Endothelial cell of umbilical vein (primary cell): ENCODE measurements at regions not wholly inside any gene's neighbourhood (a gene's known extent, or its start where the extent isn't known, plus 50 kb on each side); places are given as distances from the start of the nearest gene placed in this dataset.

Experiments
- BruUV-seq: library from RNA; stranded (reverse); fragments of 400-500 nt; replicated peaks from 2 replicates; lab custom pipeline; 2021; lab: Mats Ljungman, UMichigan
- CTCF ChIA-PET: fragments of 300-600, 350-600 bp; sonication (Branson Sonifier 250); formaldehyde crosslinking; loops from one replicate; lab custom pipeline; 2021; ENCODE audit warnings: antibody characterized with exemption, inconsistent platforms; lab: Charles Lee
- POLR2A ChIA-PET: fragments of 300-600, 350-600 bp; sonication (Branson Sonifier 250); formaldehyde crosslinking; loops from one replicate; lab custom pipeline; 2021; ENCODE audit warnings: antibody characterized with exemption, inconsistent platforms; lab: Charles Lee
- DNase-seq: peaks from one replicate; pipeline ENCODE4 v3.0.0-alpha.2; 2011; ENCODE audit warnings: low read depth, low spot score
- FAIRE-seq: peaks from 2 replicates; lab custom pipeline; 2011; peaks lifted over from hg19 to GRCh38; lab: Jason Lieb, UNC
- H2AFZ ChIP-seq: 2 replicates; pipeline ENCODE4 v1.6.0; 2012; ENCODE audit warnings: low read depth, low read length, control low read depth, inconsistent platforms
- H3K27ac ChIP-seq: 2 replicates; pipeline ENCODE4 v1.5.1; 2011; ENCODE audit warnings: low read depth, mild to moderate bottlenecking, control low read depth, low read length, moderate library complexity; ENCODE audit not compliant: insufficient read depth
- H3K27me3 ChIP-seq, 2 experiments: 2 replicates each; pipeline versions ENCODE4 v1.6.0 to v1.6.1; 2011; ENCODE audit warnings: low read length in 2 of 2, mixed read lengths in 1 of 2; ENCODE audit not compliant: control insufficient read depth in 2 of 2, insufficient read depth in 2 of 2
- H3K36me3 ChIP-seq, 2 experiments: 2 replicates in 1 of 2; 3 replicates in 1 of 2; pipeline ENCODE4 v1.5.1; 2011; ENCODE audit warnings: low read length in 2 of 2, mild to moderate bottlenecking in 1 of 2, moderate library complexity in 1 of 2; ENCODE audit not compliant: control insufficient read depth in 2 of 2, insufficient read depth in 2 of 2; ENCODE audit errors: extremely low read depth in 1 of 2
- H3K4me1 ChIP-seq: 3 replicates; pipeline ENCODE4 v1.5.1; 2011; ENCODE audit warnings: mild to moderate bottlenecking, low read length; ENCODE audit not compliant: control insufficient read depth, insufficient read depth; ENCODE audit errors: extremely low read depth
- H3K4me2 ChIP-seq: 2 replicates; pipeline ENCODE4 v1.6.1; 2011; ENCODE audit warnings: low read length, control low read depth, mixed read lengths; ENCODE audit not compliant: insufficient read depth
- H3K4me3 ChIP-seq, 3 experiments: fragments of 200-600 bp in 1 of 3; sonication (generic), shearing (Covaris generic) in 1 of 3; replicated peaks in 1 of 3; 2 replicates each; pipeline ENCODE4 v1.5.1; 2011 to 2016; ENCODE audit warnings: control low read depth in 3 of 3, low read length in 3 of 3, mild to moderate bottlenecking in 2 of 3, inconsistent platforms in 1 of 3, low read depth in 1 of 3, moderate library complexity in 1 of 3; ENCODE audit not compliant: insufficient read depth in 1 of 3
- H3K79me2 ChIP-seq: 2 replicates; pipeline ENCODE4 v1.6.0; 2012; ENCODE audit warnings: low read length, inconsistent platforms; ENCODE audit not compliant: control insufficient read depth, insufficient read depth
- H3K9ac ChIP-seq: replicated peaks from 2 replicates; pipeline ENCODE3; 2011; ENCODE audit warnings: low read length, control low read depth; ENCODE audit not compliant: insufficient read depth; ENCODE audit errors: extremely low read depth
- H3K9me1 ChIP-seq: replicated peaks from 3 replicates; pipeline ENCODE4 v1.6.0; 2011; ENCODE audit warnings: mild to moderate bottlenecking, low read length; ENCODE audit not compliant: control insufficient read depth, insufficient read depth; ENCODE audit errors: extremely low read depth
- H3K9me3 ChIP-seq: replicated peaks from 2 replicates; pipeline ENCODE4 v1.5.1; 2012; ENCODE audit warnings: low read length, inconsistent platforms; ENCODE audit not compliant: control insufficient read depth, insufficient read depth
- H4K20me1 ChIP-seq: replicated peaks from 2 replicates; pipeline ENCODE3; 2011; ENCODE audit warnings: mild to moderate bottlenecking, low read length; ENCODE audit not compliant: control insufficient read depth, insufficient read depth; ENCODE audit errors: extremely low read depth
- CTCF ChIP-seq, 2 donors: IDR thresholded peaks; 1 replicate in 1 of 2; 2 replicates in 1 of 2; pipeline ENCODE4 v1.5.1; 2011; ENCODE audit warnings: low read length in 2 of 2, mild to moderate bottlenecking in 2 of 2, moderate library complexity in 2 of 2, control low read depth in 1 of 2, inconsistent platforms in 1 of 2, low read depth in 1 of 2; ENCODE audit not compliant: insufficient read depth in 1 of 2; ENCODE audit errors: extremely low read depth in 1 of 2
- EZH2 ChIP-seq: IDR thresholded peaks from 2 replicates; pipeline ENCODE4 v1.6.1; 2012; ENCODE audit warnings: borderline replicate concordance, low read depth, mild to moderate bottlenecking, moderate library complexity, low read length, inconsistent platforms; ENCODE audit not compliant: severe bottlenecking
- FOS ChIP-seq: IDR thresholded peaks from 2 replicates; pipeline ENCODE4 v1.6.1; 2011; ENCODE audit warnings: mild to moderate bottlenecking, low read length, moderate library complexity, borderline replicate concordance; ENCODE audit not compliant: insufficient read depth
- GATA2 ChIP-seq: IDR thresholded peaks from 2 replicates; pipeline ENCODE4 v1.7.0; 2011; ENCODE audit warnings: low read depth, mild to moderate bottlenecking, moderate library complexity, mixed read lengths, low read length; ENCODE audit not compliant: insufficient read length, insufficient read depth
- JUN ChIP-seq: IDR thresholded peaks from 2 replicates; pipeline ENCODE4 v1.6.1; 2011; ENCODE audit warnings: borderline replicate concordance, low read depth; ENCODE audit not compliant: insufficient read length, insufficient read depth
- MYC ChIP-seq: IDR thresholded peaks from one replicate; pipeline ENCODE4 v1.6.1; 2011; ENCODE audit warnings: mild to moderate bottlenecking, low read depth, low read length
- POLR2A ChIP-seq: IDR thresholded peaks from 2 replicates; pipeline ENCODE4 v1.6.1; 2012; ENCODE audit warnings: low read depth, mild to moderate bottlenecking, control low read depth, low read length
- POLR2AphosphoS5 ChIP-seq: IDR thresholded peaks from 2 replicates; pipeline ENCODE4 v1.6.1; 2012; ENCODE audit warnings: low read depth, mild to moderate bottlenecking, control low read depth, low read length, moderate library complexity; ENCODE audit not compliant: insufficient read depth
- dilution Hi-C: fragments of 300-500 bp; cut with MboI; formaldehyde crosslinking; loops from one replicate; pipeline ENCODE4 v1.15.0; 2019; ENCODE audit warnings: low sequenced_read_pairs; ENCODE audit not compliant: extremely low pct_ligation_motif_present
- intact Hi-C: fragments of 100-400 bp; cut with micrococcal nuclease; formaldehyde crosslinking; loops from one replicate; pipeline ENCODE4 v1.10.0; 2022
- TF ChIP-seq, protein P1 (sequence below): IDR thresholded peaks from 2 replicates; pipeline ENCODE4 v1.6.1; 2011; ENCODE audit not compliant: insufficient read depth, insufficient read length

GRCh38 chr9:85290019-85290418, 451.7 kb downstream of the AGTPBP1 start:
- no peak for FAIRE-seq
- Histone ChIP-seq H3K4me3 (no peak overlapping the region), H3K9me3 (no peaks in the 10 kb centered on the region), H3K27ac (no peak overlapping the region), H3K4me2 (no peak overlapping the region), H3K79me2 (no peaks in the 10 kb centered on the region), H4K20me1 (no peaks in the 10 kb centered on the region), H3K36me3 (no peaks in the 10 kb centered on the region), H3K9ac (no peak overlapping the region), H2AFZ (no peak overlapping the region), H3K4me1 (no peaks in the 10 kb centered on the region), H3K9me1 (no peaks in the 10 kb centered on the region), H3K27me3 (no peaks in the 10 kb centered on the region)
- intact Hi-C loops (no loop called here), dilution Hi-C loops (no loop called here)
- no peak for DNase-seq
- CTCF ChIA-PET: interaction anchor here (0.6 to 1.0 kb wide), 3 partner anchors 293 to 893 kb away, joined by 3 read pairs; no protein-coding TSS in a partner anchor
- BruUV-seq: no TSS peak
- no peak for TF ChIP-seq FOS
- TF ChIP-seq, protein P1, sequence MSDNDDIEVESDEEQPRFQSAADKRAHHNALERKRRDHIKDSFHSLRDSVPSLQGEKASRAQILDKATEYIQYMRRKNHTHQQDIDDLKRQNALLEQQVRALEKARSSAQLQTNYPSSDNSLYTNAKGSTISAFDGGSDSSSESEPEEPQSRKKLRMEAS: no peak
- no peak for TF ChIP-seq JUN
- no peak for TF ChIP-seq CTCF (IDR thresholded peaks at IDR 0.05; ENCODE audit: extremely low read depth in 1 of 2, insufficient read depth in 1 of 2, low read depth in 1 of 2, low read length in 2 of 2)
- no peak for TF ChIP-seq POLR2AphosphoS5
- no peak for TF ChIP-seq EZH2
- no peak for TF ChIP-seq POLR2A
- no peak for TF ChIP-seq GATA2
- no peak for TF ChIP-seq MYC
- POLR2A ChIA-PET: no interaction called here
